Body of pancreas (tissue), 4 donors: ENCODE measurements at regions not wholly inside any gene's neighbourhood (a gene's known extent, or its start where the extent isn't known, plus 50 kb on each side); places are given as distances from the start of the nearest gene placed in this dataset.

Source experiments
- CTCF ChIP-seq, 7 experiments: fragments of 450-650 bp in 4 of 7; fragments of 200-600 bp in 3 of 7; sonication (generic) in 3 of 7; IDR thresholded peaks; one replicate each; pipeline ENCODE4 v1.5.1; 2016 to 2019; ENCODE audit warnings: antibody characterized with exemption in 7 of 7
- POLR2A ChIP-seq, 3 donors: fragments of 450-650 bp; IDR thresholded peaks; one replicate each; pipeline ENCODE4 v1.6.1; 2016; ENCODE audit warnings: antibody characterized with exemption in 3 of 3, mild to moderate bottlenecking in 2 of 3

GRCh38 chr17:34762078-34762477 lies 182.7 kb downstream of the TMEM132E start:
- TF ChIP-seq CTCF (IDR thresholded peaks at IDR 0.05) (no peak), POLR2A (IDR thresholded peaks at IDR 0.05) (no peak)
